Liver (tissue), 3 donors: ENCODE measurements at regions not wholly inside any gene's neighbourhood (a gene's known extent, or its start where the extent isn't known, plus 50 kb on each side); places are given as distances from the start of the nearest gene placed in this dataset.

ENCODE experiments used
- CTCF ChIP-seq: fragments of 150-350 bp; IDR thresholded peaks from 2 replicates; pipeline ENCODE4 v1.5.1; 2017; ENCODE audit warnings: improper control_type of control experiment, low read depth, low read length; ENCODE audit not compliant: missing input control
- FOXA1 ChIP-seq: IDR thresholded peaks from 2 replicates; pipeline ENCODE4 v1.6.1; 2016; ENCODE audit warnings: antibody characterized with exemption
- GABPA ChIP-seq, 2 donors: IDR thresholded peaks in 1 of 2; conservative IDR thresholded peaks in 1 of 2; 2 replicates each; pipeline ENCODE4 v1.6.1; 2016; ENCODE audit warnings: antibody characterized with exemption in 2 of 2, mild to moderate bottlenecking in 1 of 2, moderate library complexity in 1 of 2
- JUND ChIP-seq, 2 donors: IDR thresholded peaks; 2 replicates each; pipeline ENCODE4 v1.6.1; 2016; ENCODE audit warnings: antibody characterized with exemption in 2 of 2
- MAX ChIP-seq: IDR thresholded peaks from 2 replicates; pipeline ENCODE4 v1.6.1; 2016; ENCODE audit warnings: antibody characterized with exemption
- REST ChIP-seq: IDR thresholded peaks from 2 replicates; pipeline ENCODE4 v1.6.1; 2016; ENCODE audit warnings: antibody characterized with exemption, mild to moderate bottlenecking
- TAF1 ChIP-seq: conservative IDR thresholded peaks from 2 replicates; pipeline ENCODE4 v1.6.1; 2016; ENCODE audit warnings: antibody characterized with exemption, mild to moderate bottlenecking
- ZBTB33 ChIP-seq: IDR thresholded peaks from 2 replicates; pipeline ENCODE4 v1.6.1; 2016; ENCODE audit warnings: antibody characterized with exemption
- donor health status: healthy.
- donor health status: healthy.

GRCh38 chr9:24436761-24437160 lies 108.9 kb downstream of the IZUMO3 start:
- TF ChIP-seq CTCF (no peak), TAF1 (no peak), MAX (no peak), FOXA1 (no peak), REST (no peak), GABPA (IDR thresholded peaks at IDR 0.05 in 1 of 2, conservative IDR thresholded peaks at IDR 0.05 in 1 of 2) (no peak), JUND (IDR thresholded peaks at IDR 0.05) (no peak), ZBTB33 (no peak)
